Muscle of leg (tissue), 3 donors: ENCODE measurements at regions not wholly inside any gene's neighbourhood (a gene's known extent, or its start where the extent isn't known, plus 50 kb on each side); places are given as distances from the start of the nearest gene placed in this dataset.
A peak's percentile ranks its signal among the peaks of the same experiment; 100 is the strongest.
"Not testable (repeated sequence)": the region's sequence is repeated elsewhere in the genome, so short reads cannot be mapped to it uniquely, and the experiment has no call there.

Source experiments
- DNase-seq: peaks from one replicate; pipeline ENCODE4 v3.0.0; 2013
- H3K27ac ChIP-seq: one replicate; pipeline ENCODE4 v1.5.1; 2013; ENCODE audit warnings: mild to moderate bottlenecking, low read length, control low read depth
- H3K27me3 ChIP-seq: one replicate; pipeline ENCODE4 v1.6.1; 2013; ENCODE audit warnings: low read length; ENCODE audit not compliant: control insufficient read depth, insufficient read depth
- H3K36me3 ChIP-seq: one replicate; pipeline ENCODE4 v1.6.1; 2013; ENCODE audit warnings: low read length; ENCODE audit not compliant: control insufficient read depth, insufficient read depth
- H3K4me1 ChIP-seq: one replicate; pipeline ENCODE4 v1.6.1; 2013; ENCODE audit warnings: low read length; ENCODE audit not compliant: control insufficient read depth, insufficient read depth
- H3K4me3 ChIP-seq: one replicate; pipeline ENCODE4 v1.5.1; 2013; ENCODE audit warnings: low read length, control low read depth
- H3K9me3 ChIP-seq: replicated peaks from 2 replicates; pipeline ENCODE4 v1.6.1; 2013; ENCODE audit warnings: low read depth, low read length; ENCODE audit not compliant: control insufficient read depth
- WGBS: methylation state at CpG from one replicate; pipeline ENCODE4 v1.1.5; 2013; ENCODE audit warnings: missing lambda C conversion rate; ENCODE audit not compliant: insufficient coverage; 5-methylcytosine and 5-hydroxymethylcytosine counted together

DNA sequence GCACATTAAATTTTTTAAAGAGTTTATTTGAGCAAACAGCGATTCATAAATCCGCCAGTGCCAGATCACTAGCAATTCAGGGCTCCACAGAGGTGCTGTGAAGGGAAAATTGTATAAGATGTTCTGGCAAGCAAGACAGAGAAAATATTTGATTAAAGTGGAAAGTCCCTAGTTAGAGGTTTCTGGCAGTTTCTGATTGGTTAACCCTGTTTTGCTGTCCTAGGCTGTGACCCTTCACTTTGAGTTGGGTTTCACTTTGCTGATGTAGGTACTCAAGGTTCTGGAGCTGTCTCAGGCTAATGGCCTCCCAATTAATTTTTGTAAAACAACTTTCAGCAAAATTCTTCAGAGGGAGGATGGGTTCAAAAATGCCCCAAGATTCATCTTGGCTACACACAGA lies 79.4 kb upstream of the NXPH1 start:
- no peak overlapping the region for H3K27ac ChIP-seq
- 100% methylated on average over 2 of the region's 2 CpGs for WGBS

DNA sequence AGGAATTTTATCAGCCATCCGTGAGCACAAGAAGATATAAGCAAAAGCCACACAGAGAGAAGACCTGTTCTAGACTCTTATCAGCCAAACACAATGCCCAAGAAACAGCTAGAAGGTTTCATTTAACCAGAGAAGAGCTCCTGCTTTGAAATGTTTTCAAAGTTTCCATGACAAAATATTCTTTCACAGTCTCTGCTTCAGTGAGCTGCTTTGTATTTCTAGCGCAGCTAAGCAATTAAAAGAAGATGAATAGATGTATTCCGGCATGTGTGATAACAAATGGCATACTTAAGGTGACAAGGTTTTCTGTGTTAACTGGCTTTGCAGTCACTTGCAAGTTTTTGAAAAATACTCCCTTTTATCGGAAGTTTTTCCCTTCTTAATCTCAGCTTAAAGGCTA lies 78.9 kb upstream of the NXPH1 start:
- Histone ChIP-seq H3K9me3 (no peaks in the 10 kb centered on the region), H3K4me1 (no peaks in the 10 kb centered on the region), H3K27me3 (no peaks in the 10 kb centered on the region), H3K36me3 (no peaks in the 10 kb centered on the region), H3K27ac (no peak overlapping the region), H3K4me3 (no peak overlapping the region)
- DNase-seq = no peak
- WGBS = 83% methylated on average over 1 of the region's 4 CpGs

More for the DNA sequence above, 79.4 kb upstream of the NXPH1 start:
- DNase-seq = no peak
- H3K36me3 ChIP-seq = no peaks in the 10 kb centered on the region
- no peaks in the 10 kb centered on the region for H3K4me1 ChIP-seq
- H3K9me3 ChIP-seq = no peaks in the 10 kb centered on the region
- H3K4me3 ChIP-seq = no peak overlapping the region
- no peaks in the 10 kb centered on the region for H3K27me3 ChIP-seq

DNA sequence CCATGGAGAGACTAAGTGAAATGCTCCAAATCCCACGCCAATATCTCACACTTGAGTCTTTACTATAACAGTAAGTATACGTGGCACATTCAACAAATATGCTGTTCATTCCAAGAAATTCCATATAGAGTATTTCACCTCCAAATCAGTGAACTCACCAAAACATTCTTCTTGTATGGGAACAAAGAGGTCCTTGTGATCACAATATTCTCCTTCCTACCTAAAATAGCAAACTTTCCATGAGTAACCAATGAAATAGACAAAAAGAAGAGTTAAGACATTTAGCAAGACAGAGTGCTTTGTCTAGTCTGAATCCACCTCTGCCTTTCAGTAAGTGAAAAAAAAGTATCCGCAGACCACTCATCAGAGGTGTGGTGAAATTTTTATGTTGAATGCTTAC lies 77.3 kb upstream of the NXPH1 start:
- no CpG with 5 or more reads among the region's 3 CpGs for WGBS
- no peak for DNase-seq
- Histone ChIP-seq H3K36me3 (no peaks in the 10 kb centered on the region), H3K9me3 (no peaks in the 10 kb centered on the region), H3K27ac (no peak overlapping the region), H3K27me3 (no peaks in the 10 kb centered on the region), H3K4me1 (no peaks in the 10 kb centered on the region), H3K4me3 (no peak overlapping the region)

DNA sequence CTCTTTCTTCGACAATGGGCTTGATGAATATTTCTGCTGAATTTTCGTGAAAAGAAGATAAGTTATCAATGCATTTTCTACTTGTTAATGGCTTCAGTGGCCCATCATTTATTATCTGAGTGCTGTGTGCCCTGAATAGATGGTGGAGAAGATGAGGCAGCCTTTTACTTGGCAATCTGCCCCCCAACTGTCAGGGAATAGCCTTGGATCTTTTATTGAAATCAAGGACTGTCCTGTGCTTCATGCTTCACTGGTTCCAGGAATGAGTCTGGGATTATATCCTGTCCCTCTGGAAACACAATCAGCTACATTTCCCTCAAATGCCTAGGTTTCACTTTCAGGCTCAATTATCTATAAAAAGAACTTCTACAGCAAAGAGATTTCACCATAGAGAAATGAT lies 75.9 kb upstream of the NXPH1 start:
- no peak overlapping the region for H3K27ac ChIP-seq
- DNase-seq = peak; percentile 16
- H3K4me1 ChIP-seq = no peaks in the 10 kb centered on the region
- H3K4me3 ChIP-seq = no peak overlapping the region
- no CpG with 5 or more reads among the region's 2 CpGs for WGBS
- no peaks in the 10 kb centered on the region for H3K36me3 ChIP-seq
- H3K9me3 ChIP-seq = no peaks in the 10 kb centered on the region
- H3K27me3 ChIP-seq = no peaks in the 10 kb centered on the region

DNA sequence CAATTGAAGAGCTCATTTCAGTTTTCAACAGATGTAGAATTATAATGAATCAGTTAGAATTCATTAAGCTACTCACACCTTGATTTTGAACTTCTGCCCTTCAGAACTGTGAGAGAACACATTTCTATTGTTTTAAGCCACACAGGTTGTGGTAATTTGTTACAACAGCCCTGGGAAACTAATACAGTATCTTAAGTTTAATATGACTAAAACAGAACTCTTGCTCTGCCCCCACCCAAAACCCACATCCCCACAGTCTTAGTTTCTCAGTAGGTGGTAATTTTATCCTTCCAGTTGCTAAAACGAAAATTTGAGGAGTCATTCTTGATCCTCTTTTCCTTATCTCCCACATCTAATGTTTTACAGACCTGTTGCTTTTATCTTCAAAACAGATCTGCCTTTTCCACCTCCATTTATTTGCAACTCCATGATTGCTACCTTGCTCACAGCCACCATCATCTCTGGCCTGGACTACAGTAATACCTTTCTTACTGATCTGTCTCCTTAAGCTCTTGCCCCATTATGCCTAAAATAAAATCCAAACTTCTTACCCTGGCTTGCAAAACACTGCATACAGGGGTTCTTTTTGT lies 72.8 kb upstream of the NXPH1 start:
- no peaks in the 10 kb centered on the region for H3K36me3 ChIP-seq
- no peaks in the 10 kb centered on the region for H3K4me1 ChIP-seq
- DNase-seq = no peak
- no CpG with 5 or more reads among the region's 1 CpG for WGBS
- no peaks in the 10 kb centered on the region for H3K27me3 ChIP-seq
- H3K27ac ChIP-seq = no peak overlapping the region
- no peaks in the 10 kb centered on the region for H3K9me3 ChIP-seq
- no peak overlapping the region for H3K4me3 ChIP-seq

DNA sequence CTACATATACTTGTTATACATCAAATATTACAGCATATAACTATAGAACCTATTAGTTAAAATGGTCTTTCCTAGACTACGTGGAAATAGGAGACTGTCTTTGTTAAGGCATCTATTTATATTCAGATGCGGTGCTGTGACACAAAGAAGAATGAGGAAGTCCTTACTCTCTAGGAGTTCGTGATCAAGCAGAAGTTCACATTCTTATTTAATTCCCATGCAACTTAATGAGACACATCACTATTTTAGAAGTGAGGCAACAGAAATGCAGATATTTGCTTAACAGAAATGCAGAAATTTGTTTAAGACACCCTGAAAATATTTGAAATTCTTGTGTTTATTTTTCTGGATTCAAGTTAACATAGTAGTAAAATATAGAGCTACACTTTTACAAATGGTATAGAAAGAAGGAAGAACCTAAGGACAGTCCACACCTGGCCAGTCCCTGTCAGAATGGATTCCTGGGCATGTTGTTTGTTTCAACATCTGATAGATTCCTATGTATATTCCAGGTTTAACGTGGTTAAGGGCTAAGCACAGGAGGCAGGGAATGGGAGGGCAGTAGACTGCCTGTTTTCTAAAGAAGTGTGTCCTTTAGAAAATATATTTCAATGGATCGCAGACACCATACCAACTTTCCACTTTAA lies 70.6 kb upstream of the NXPH1 start:
- Histone ChIP-seq H3K9me3 (no peaks in the 10 kb centered on the region), H3K4me1 (no peaks in the 10 kb centered on the region), H3K27ac (no peak overlapping the region), H3K36me3 (no peaks in the 10 kb centered on the region), H3K27me3 (no peaks in the 10 kb centered on the region), H3K4me3 (no peak overlapping the region)
- WGBS = no CpG with 5 or more reads among the region's 5 CpGs
- no peak for DNase-seq

DNA sequence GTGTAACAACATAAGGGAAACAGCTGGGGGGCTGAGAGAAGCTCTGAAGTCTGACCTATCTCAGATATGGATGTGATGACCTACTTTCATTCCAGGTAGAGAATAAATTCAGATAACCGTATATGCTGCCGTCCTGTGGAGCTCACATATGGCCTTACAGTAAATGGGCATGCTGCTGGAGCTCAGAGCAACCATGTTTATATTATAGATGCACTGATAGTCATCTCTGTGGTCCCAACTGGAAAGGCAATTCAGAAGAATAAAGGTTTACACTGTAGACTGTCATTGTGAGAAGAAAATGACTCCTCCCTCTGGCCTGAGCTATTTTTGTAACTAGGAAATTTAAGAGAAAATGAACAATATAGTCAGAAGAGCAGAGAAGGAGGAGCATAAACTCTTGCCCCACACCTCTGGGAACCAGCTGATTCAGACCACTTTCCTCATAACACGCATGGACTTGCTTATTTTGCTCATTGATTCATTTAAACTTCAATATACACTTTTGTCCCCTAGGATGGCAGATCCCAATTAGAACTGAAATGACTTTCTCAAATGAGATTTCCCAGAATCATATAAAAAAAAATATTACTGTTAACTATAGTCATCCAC lies 69.9 kb upstream of the NXPH1 start:
- no peaks in the 10 kb centered on the region for H3K4me1 ChIP-seq
- H3K9me3 ChIP-seq = no peaks in the 10 kb centered on the region
- no peak overlapping the region for H3K4me3 ChIP-seq
- WGBS = no CpG with 5 or more reads among the region's 3 CpGs
- no peak overlapping the region for H3K27ac ChIP-seq
- H3K27me3 ChIP-seq = no peaks in the 10 kb centered on the region
- H3K36me3 ChIP-seq = no peaks in the 10 kb centered on the region
- no peak for DNase-seq

DNA sequence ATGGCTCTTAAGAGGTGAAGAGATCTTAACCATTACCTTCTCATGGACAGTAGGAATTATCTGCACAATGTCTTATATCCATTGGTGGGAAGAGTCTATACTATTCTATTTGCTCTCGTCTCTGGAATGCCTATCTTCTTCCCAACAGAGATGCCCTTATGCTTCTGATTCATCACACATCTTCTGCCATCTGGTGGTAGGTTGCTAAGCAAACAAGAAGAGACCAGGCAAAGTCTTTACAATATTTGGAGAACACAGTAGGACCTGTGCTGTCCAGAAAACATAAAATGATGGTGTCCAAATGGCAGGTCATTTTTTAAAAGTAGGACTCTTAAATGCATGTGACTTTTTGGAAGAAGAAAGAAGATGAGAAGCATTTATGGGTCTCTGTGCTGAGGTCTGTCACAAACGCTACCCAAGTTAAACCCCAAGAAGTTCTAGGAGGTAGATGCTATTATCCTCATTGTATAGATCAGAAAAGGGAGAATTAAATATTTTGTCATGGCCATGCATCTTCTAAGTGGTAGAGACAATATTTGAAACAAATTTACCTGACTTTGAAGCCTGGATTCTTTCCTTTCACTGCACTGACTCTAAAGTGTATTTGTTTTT lies 67.8 kb upstream of the NXPH1 start:
- no peaks in the 10 kb centered on the region for H3K4me1 ChIP-seq
- no peak overlapping the region for H3K27ac ChIP-seq
- peak; percentile 7 for DNase-seq
- H3K27me3 ChIP-seq = no peaks in the 10 kb centered on the region
- no CpG with 5 or more reads among the region's 2 CpGs for WGBS
- H3K9me3 ChIP-seq = no peaks in the 10 kb centered on the region
- H3K36me3 ChIP-seq = no peaks in the 10 kb centered on the region
- no peak overlapping the region for H3K4me3 ChIP-seq

DNA sequence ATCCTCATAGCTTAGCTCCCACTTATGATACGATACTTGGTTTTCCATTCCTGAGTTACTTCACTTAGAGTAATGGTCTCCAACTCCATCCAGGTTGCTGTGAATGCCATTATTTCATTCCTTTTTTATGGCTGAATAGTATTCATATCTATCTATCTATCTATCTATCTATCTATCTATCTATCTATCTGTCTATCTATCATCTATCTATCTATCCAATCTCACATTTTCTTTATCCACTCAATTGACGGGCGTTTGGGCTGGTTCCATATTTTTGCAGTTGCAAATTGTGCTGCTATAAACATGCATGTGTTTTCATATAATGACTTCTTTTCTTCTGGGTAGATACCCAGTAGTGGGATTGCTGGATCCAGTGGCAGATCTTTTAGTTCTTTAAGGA lies 65.4 kb upstream of the NXPH1 start:
- H3K4me1 ChIP-seq, H3K9me3 ChIP-seq, H3K27me3 ChIP-seq, H3K4me3 ChIP-seq, H3K27ac ChIP-seq, DNase-seq, H3K36me3 ChIP-seq: not testable (repeated sequence)
- WGBS = no CpG with 5 or more reads among the region's 3 CpGs

DNA sequence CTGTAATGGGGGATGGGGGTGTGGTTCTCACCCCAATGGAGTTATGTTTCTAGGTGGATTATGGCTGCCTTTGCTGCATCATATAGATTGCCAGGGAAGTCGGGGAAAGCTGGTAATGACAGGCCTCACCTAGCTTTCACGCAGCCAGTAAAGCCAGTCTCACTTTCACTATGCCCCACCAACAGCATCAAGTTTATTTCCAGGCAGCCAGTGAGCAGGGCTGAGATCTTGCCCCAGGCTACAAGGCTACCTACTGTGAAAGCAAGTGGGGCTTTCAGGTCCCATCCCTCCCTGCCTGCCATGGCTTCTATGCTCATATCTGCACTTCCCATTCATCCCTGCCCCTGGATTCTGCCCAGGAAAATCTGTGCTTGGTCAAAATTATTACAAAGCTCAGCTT lies 61.7 kb upstream of the NXPH1 start:
- Histone ChIP-seq H3K27me3 (no peaks in the 10 kb centered on the region), H3K4me1 (no peaks in the 10 kb centered on the region)
- WGBS = 86% methylated on average over 1 of the region's 2 CpGs

More for the DNA sequence above, 61.7 kb upstream of the NXPH1 start:
- H3K36me3 ChIP-seq = no peaks in the 10 kb centered on the region
- no peak overlapping the region for H3K27ac ChIP-seq
- H3K4me3 ChIP-seq = no peak overlapping the region
- DNase-seq = no peak
- H3K9me3 ChIP-seq = no peaks in the 10 kb centered on the region
